Gastrocnemius medialis (tissue), 4 donors: ENCODE measurements at regions not wholly inside any gene's neighbourhood (a gene's known extent, or its start where the extent isn't known, plus 50 kb on each side); places are given as distances from the start of the nearest gene placed in this dataset.

Experiments used
- POLR2A ChIP-seq, 2 donors: fragments of 450-650 bp; IDR thresholded peaks; one replicate each; pipeline ENCODE4 v1.6.1; 2017; ENCODE audit warnings: antibody characterized with exemption in 2 of 2, mild to moderate bottlenecking in 2 of 2, moderate library complexity in 2 of 2
- TF ChIP-seq, protein P1 (sequence below), 5 experiments: fragments of 450-650 bp in 3 of 5; fragments of 200-600 bp in 2 of 5; sonication (generic) in 2 of 5; IDR thresholded peaks in 4 of 5; conservative IDR thresholded peaks in 1 of 5; 1 replicate in 4 of 5; 2 replicates in 1 of 5; pipeline ENCODE4 v1.5.1; 2016 to 2019; ENCODE audit warnings: antibody characterized with exemption in 5 of 5, mild to moderate bottlenecking in 3 of 5, moderate library complexity in 3 of 5

DNA sequence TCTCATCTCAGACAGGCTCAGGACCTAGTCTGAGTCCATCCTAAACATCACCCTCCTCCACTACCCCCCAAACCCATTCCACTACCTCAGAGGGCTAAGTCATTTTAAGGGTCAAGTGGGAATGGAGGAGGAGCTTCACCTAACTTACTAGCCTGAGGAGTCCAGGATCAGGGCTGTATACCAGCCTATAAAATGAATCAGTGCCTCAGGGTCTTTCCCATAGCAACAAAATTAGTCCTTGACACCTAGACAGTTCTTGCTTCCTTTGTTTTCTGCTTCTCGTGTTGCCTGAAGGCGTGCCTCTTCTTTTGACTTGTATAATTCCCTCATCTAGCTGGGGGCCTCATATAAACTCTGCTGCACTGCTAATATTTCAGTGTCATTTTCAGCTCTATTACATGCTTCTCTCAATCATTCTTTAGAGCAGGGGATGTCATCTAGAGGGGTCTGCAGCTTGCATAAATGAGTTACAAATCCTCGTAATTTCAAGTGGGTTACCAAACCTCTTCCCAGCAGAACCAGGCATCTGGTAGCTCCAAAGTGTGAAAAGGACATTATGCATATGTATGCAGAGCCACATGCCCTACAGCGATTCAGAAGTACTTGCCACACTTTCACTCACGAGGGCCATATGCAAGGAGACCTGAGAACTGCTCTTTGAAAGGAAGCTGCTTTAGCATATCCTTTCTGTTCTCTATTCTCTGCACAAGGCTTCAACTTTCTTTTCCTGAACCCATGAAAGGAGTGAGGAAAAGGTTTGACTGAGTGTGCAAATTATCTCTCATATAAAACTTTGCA is 311.7 kb upstream of the SEMA6D start:
- TF ChIP-seq POLR2A (IDR thresholded peaks at IDR 0.05) = no peak
- TF ChIP-seq, protein P1, sequence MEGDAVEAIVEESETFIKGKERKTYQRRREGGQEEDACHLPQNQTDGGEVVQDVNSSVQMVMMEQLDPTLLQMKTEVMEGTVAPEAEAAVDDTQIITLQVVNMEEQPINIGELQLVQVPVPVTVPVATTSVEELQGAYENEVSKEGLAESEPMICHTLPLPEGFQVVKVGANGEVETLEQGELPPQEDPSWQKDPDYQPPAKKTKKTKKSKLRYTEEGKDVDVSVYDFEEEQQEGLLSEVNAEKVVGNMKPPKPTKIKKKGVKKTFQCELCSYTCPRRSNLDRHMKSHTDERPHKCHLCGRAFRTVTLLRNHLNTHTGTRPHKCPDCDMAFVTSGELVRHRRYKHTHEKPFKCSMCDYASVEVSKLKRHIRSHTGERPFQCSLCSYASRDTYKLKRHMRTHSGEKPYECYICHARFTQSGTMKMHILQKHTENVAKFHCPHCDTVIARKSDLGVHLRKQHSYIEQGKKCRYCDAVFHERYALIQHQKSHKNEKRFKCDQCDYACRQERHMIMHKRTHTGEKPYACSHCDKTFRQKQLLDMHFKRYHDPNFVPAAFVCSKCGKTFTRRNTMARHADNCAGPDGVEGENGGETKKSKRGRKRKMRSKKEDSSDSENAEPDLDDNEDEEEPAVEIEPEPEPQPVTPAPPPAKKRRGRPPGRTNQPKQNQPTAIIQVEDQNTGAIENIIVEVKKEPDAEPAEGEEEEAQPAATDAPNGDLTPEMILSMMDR (IDR thresholded peaks at IDR 0.05 in 4 of 5, conservative IDR thresholded peaks at IDR 0.05 in 1 of 5) = no peak
